ENCODE measurements at regions not wholly inside any gene's neighbourhood (a gene's known extent, or its start where the extent isn't known, plus 50 kb on each side); places are given as distances from the start of the nearest gene placed in this dataset.

- H3K36me3 ChIP-seq (replicated peaks in 1 of 2; ENCODE audit: control insufficient read depth in 1 of 2, insufficient read depth in 2 of 2, low read length in 1 of 2), result no peaks in the 10 kb centered on the region
- WGBS (ENCODE audit: low lambda C conversion rate), result 28% methylated on average over 7 of the region's 7 CpGs
- no peak for TF ChIP-seq NRF1 (IDR thresholded peaks at IDR 0.05; ENCODE audit: low read depth, low read length)
- TF ChIP-seq SMC3 (IDR thresholded peaks at IDR 0.05; ENCODE audit: low read depth, low read length), result no peak
- no peak for TF ChIP-seq FOXM1 (IDR thresholded peaks at IDR 0.05; ENCODE audit: low read depth)
- TF ChIP-seq CTCF (IDR thresholded peaks at IDR 0.05), result no peak
- TF ChIP-seq TCF12 (IDR thresholded peaks at IDR 0.05), result no peak
- no peak for TF ChIP-seq YY1 (IDR thresholded peaks at IDR 0.05; ENCODE audit: low read depth)
- no peak for TF ChIP-seq EZH2phosphoT487 (IDR thresholded peaks at IDR 0.05; ENCODE audit: borderline replicate concordance, low read depth)
- TF ChIP-seq, protein P1, sequence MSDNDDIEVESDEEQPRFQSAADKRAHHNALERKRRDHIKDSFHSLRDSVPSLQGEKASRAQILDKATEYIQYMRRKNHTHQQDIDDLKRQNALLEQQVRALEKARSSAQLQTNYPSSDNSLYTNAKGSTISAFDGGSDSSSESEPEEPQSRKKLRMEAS (IDR thresholded peaks at IDR 0.05; ENCODE audit: low read depth), result no peak
- no peak for TF ChIP-seq POLR2AphosphoS5 (IDR thresholded peaks at IDR 0.05; ENCODE audit: low read depth, low read length)
- no peak for TF ChIP-seq RAD21 (IDR thresholded peaks at IDR 0.05; ENCODE audit: low read length)
- TF ChIP-seq TAF1 (IDR thresholded peaks at IDR 0.05; ENCODE audit: borderline replicate concordance, low read depth, low read length), result no peak
- TF ChIP-seq ELF1 (IDR thresholded peaks at IDR 0.05), result no peak
- TF ChIP-seq IRF3 (IDR thresholded peaks at IDR 0.05; ENCODE audit: low read depth, low read length), result no peak
- DNase-seq, result no peak
- no peaks in the 10 kb centered on the region for H4K20me1 ChIP-seq (ENCODE audit: insufficient read depth)
- ChIA-PET CTCF (interaction anchor here (1.0 kb wide), 1 partner anchor 20 kb away, joined by 3 read pairs; no protein-coding TSS in a partner anchor), POLR2A (no interaction called here)
- H3K27me3 ChIP-seq (ENCODE audit: insufficient read depth), result no peaks in the 10 kb centered on the region
- H3F3A ChIP-seq (replicated peaks; ENCODE audit: insufficient read depth), result no peaks in the 10 kb centered on the region
- H3K9me2 ChIP-seq, result no peaks in the 10 kb centered on the region
- H3K4me2 ChIP-seq, result no peak overlapping the region
- H3K27ac ChIP-seq (ENCODE audit: low read depth in 2 of 2, low read length in 1 of 2), result no peak overlapping the region
- no peak overlapping the region for H2AFZ ChIP-seq (ENCODE audit: low read depth)
- H3K9me3 ChIP-seq, result no peaks in the 10 kb centered on the region; the same call in 1 of the 2 replicates
- no peak overlapping the region for H3K9ac ChIP-seq
- no peak overlapping the region for H3K4me3 ChIP-seq (ENCODE audit: low read depth in 2 of 2, low read length in 1 of 2)
- H3K4me1 ChIP-seq (ENCODE audit: control insufficient read depth in 1 of 2, insufficient read depth in 2 of 2, low read depth in 1 of 2, low read length in 1 of 2), result peaks cover 0 to 4% of the 10 kb centered on the region in 2 experiments; a peak in 2 of 4 replicates
- H3K79me2 ChIP-seq (ENCODE audit: insufficient read depth), result no peaks in the 10 kb centered on the region
Measured at GRCh38 chr7:138228119-138228518, 151.9 kb downstream of the AKR1D1 start.

GRCh38 chr7:138228769-138229168, 152.5 kb downstream of the AKR1D1 start:
- no peak overlapping the region for H2AFZ ChIP-seq (ENCODE audit: low read depth)
- CTCF ChIA-PET, result interaction anchor here (1.0 kb wide), 1 partner anchor 21 kb away, joined by 3 read pairs; no protein-coding TSS in a partner anchor
- H3F3A ChIP-seq (replicated peaks; ENCODE audit: insufficient read depth), result no peaks in the 10 kb centered on the region
- 67% methylated on average over 4 of the region's 4 CpGs for WGBS (ENCODE audit: low lambda C conversion rate)
- H3K9ac ChIP-seq, result no peak overlapping the region
- peaks cover 0 to 4% of the 10 kb centered on the region in 2 experiments; a peak in 2 of 4 replicates for H3K4me1 ChIP-seq (ENCODE audit: control insufficient read depth in 1 of 2, insufficient read depth in 2 of 2, low read depth in 1 of 2, low read length in 1 of 2)
- no peaks in the 10 kb centered on the region; the same call in 1 of the 2 replicates for H3K9me3 ChIP-seq
- H3K4me3 ChIP-seq (ENCODE audit: low read depth in 2 of 2, low read length in 1 of 2), result no peak overlapping the region
- H3K9me2 ChIP-seq, result no peaks in the 10 kb centered on the region
- H4K20me1 ChIP-seq (ENCODE audit: insufficient read depth), result no peaks in the 10 kb centered on the region
- no peak for DNase-seq
- no peaks in the 10 kb centered on the region for H3K36me3 ChIP-seq (replicated peaks in 1 of 2; ENCODE audit: control insufficient read depth in 1 of 2, insufficient read depth in 2 of 2, low read length in 1 of 2)
- POLR2A ChIA-PET, result no interaction called here
- H3K4me2 ChIP-seq, result no peak overlapping the region
- no peaks in the 10 kb centered on the region for H3K79me2 ChIP-seq (ENCODE audit: insufficient read depth)
- no peak overlapping the region for H3K27ac ChIP-seq (ENCODE audit: low read depth in 2 of 2, low read length in 1 of 2)
- H3K27me3 ChIP-seq (ENCODE audit: insufficient read depth), result no peaks in the 10 kb centered on the region
- no peak for TF ChIP-seq CTCF (IDR thresholded peaks at IDR 0.05)
- TF ChIP-seq TAF1 (IDR thresholded peaks at IDR 0.05; ENCODE audit: borderline replicate concordance, low read depth, low read length), result no peak
- TF ChIP-seq FOSL2 (IDR thresholded peaks at IDR 0.05; ENCODE audit: borderline replicate concordance, low read depth), result no peak
- no peak for TF ChIP-seq TEAD4 (IDR thresholded peaks at IDR 0.05; ENCODE audit: borderline replicate concordance, insufficient read depth)
- TF ChIP-seq RCOR1 (IDR thresholded peaks at IDR 0.05; ENCODE audit: low read length), result no peak
- no peak for TF ChIP-seq SIN3A (IDR thresholded peaks at IDR 0.05; ENCODE audit: borderline replicate concordance, low read depth, low read length)
- TF ChIP-seq FOXM1 (IDR thresholded peaks at IDR 0.05; ENCODE audit: low read depth), result no peak
- TF ChIP-seq, protein P1 (IDR thresholded peaks at IDR 0.05; ENCODE audit: low read depth), result no peak

Measured in SK-N-SH (cell line).